ENCODE measurements at regions not wholly inside any gene's neighbourhood (a gene's known extent, or its start where the extent isn't known, plus 50 kb on each side); places are given as distances from the start of the nearest gene placed in this dataset.

GRCh38 chr4:110372485-110372884, 103.5 kb upstream of the ENPEP start:
- TF ChIP-seq CEBPB (IDR thresholded peaks at IDR 0.05) = no peak
- TF ChIP-seq, protein P1, sequence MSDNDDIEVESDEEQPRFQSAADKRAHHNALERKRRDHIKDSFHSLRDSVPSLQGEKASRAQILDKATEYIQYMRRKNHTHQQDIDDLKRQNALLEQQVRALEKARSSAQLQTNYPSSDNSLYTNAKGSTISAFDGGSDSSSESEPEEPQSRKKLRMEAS (IDR thresholded peaks at IDR 0.05) = no peak
- no peak for TF ChIP-seq RAD21 (conservative IDR thresholded peaks at IDR 0.05 in 1 of 2, IDR thresholded peaks at IDR 0.05 in 1 of 2)
- TF ChIP-seq CTCF (IDR thresholded peaks at IDR 0.05) = no peak
- no peak for TF ChIP-seq EP300 (IDR thresholded peaks at IDR 0.05)
- no peak for TF ChIP-seq SMC3 (IDR thresholded peaks at IDR 0.05)
- TF ChIP-seq RCOR1 (IDR thresholded peaks at IDR 0.05; ENCODE audit: low read depth, low read length) = no peak
- TF ChIP-seq, protein P2, sequence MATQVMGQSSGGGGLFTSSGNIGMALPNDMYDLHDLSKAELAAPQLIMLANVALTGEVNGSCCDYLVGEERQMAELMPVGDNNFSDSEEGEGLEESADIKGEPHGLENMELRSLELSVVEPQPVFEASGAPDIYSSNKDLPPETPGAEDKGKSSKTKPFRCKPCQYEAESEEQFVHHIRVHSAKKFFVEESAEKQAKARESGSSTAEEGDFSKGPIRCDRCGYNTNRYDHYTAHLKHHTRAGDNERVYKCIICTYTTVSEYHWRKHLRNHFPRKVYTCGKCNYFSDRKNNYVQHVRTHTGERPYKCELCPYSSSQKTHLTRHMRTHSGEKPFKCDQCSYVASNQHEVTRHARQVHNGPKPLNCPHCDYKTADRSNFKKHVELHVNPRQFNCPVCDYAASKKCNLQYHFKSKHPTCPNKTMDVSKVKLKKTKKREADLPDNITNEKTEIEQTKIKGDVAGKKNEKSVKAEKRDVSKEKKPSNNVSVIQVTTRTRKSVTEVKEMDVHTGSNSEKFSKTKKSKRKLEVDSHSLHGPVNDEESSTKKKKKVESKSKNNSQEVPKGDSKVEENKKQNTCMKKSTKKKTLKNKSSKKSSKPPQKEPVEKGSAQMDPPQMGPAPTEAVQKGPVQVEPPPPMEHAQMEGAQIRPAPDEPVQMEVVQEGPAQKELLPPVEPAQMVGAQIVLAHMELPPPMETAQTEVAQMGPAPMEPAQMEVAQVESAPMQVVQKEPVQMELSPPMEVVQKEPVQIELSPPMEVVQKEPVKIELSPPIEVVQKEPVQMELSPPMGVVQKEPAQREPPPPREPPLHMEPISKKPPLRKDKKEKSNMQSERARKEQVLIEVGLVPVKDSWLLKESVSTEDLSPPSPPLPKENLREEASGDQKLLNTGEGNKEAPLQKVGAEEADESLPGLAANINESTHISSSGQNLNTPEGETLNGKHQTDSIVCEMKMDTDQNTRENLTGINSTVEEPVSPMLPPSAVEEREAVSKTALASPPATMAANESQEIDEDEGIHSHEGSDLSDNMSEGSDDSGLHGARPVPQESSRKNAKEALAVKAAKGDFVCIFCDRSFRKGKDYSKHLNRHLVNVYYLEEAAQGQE (IDR thresholded peaks at IDR 0.05) = no peak
- TF ChIP-seq RNF2 (IDR thresholded peaks at IDR 0.05; ENCODE audit: borderline replicate concordance, low read depth) = no peak
- TF ChIP-seq POLR2AphosphoS2 (conservative IDR thresholded peaks at IDR 0.05; ENCODE audit: low read length) = no peak
